NCI-H524 (cell line): ENCODE measurements at regions not wholly inside any gene's neighbourhood (a gene's known extent, or its start where the extent isn't known, plus 50 kb on each side); places are given as distances from the start of the nearest gene placed in this dataset.
"Not testable (repeated sequence)": the region's sequence is repeated elsewhere in the genome, so short reads cannot be mapped to it uniquely, and the experiment has no call there.

Experiments used
- DNase-seq, 2 experiments: peaks; one replicate each; lab custom pipeline; 2025; lab: John Stamatoyannopoulos, UW

DNA sequence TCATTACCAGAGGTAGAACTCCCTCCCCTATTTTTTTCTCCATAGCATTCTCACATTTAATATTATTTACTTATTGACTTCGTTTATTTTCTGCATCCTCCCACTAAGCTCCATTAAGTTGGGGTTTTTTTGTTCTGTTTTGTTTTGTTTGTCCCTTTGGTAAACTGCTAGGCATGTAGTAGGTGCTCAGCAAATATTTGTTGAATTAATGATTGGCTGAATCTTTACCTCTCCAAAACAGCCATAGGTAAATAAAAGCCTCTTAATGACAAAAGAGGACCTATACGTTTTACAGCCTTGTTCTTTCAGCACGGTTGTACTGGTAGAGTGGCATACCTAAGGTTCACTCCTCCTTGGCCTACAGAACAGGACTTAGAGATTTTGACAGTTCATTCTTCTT, 52.0 kb downstream of the PRORP start:
- DNase-seq = no peak

- DNase-seq = no peak
These were observed 57.8 kb downstream of the PRORP start for GRCh38 chr14:35180179-35180578.

- DNase-seq = not testable (repeated sequence)
These were observed 62.5 kb downstream of the PRORP start for GRCh38 chr14:35184891-35185290.

GRCh38 chr14:35189422-35189821, 67.1 kb downstream of the PRORP start:
- no peak for DNase-seq

GRCh38 chr14:35193161-35193560, 70.8 kb downstream of the PRORP start:
- DNase-seq = no peak

GRCh38 chr14:35194183-35194582, 71.8 kb downstream of the PRORP start:
- DNase-seq = not testable (repeated sequence)

- DNase-seq = no peak
These were observed 74.2 kb downstream of the PRORP start for GRCh38 chr14:35196571-35196970.

DNA sequence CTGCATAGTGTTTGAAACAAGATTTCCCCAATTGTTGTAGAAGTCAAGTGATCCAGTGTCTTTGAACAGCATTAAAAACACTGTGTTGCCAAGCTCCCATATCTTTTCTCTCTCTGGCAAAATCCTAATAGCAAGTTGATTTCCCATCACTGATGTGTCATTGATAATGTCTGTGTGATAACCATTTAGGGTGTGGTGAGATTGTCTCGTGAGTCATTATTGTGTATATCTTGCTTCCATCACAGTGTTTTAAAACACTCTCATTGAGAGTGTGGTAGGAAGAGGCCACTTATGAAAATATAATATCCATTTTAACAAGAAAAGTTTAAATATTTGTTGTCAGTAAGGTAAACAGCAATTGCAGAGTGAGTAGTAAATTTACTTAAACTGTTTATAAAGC, 74.7 kb downstream of the PRORP start:
- no peak for DNase-seq

DNA sequence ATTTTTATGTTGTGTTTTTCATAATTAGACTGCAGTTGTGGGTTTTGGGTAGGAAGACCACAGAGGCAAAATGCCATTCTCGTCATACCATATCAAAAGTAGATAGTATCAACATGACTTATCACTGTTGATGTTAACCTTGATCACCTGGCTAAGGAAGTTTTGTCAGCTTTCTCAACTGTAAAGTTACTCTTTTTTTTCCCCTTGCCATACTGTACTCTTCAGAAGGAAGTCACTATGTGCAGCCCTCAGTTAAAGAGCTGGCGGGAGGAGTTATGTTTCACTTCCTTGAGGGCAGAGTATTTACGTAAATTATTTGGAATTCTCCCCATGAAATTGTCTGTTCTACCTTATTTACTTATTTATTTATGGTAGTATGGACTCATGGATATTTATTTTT, 78.7 kb downstream of the PRORP start:
- no peak for DNase-seq

DNA sequence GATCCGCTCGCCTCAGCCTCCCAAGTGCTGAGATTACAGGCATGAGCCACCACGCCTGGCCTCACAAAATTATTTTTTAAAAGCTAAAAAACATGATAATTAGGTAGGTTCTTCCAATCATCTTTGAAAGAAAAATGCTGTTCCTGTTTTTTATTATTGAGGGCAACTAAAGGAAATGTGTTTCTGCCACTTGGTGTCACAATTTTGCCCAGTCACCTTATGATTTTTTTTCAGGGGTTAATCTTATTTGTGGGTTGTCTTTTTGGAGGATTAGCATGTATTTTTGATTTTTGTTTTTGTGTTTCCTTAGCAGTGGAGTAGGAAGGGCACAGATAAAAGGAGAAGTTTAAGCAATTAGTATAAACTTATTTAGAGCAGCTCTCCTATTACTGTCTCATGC, 79.8 kb downstream of the PRORP start:
- DNase-seq = no peak

- peak in 1 of 2 experiments; percentile 27 for DNase-seq
These were observed 83.4 kb downstream of the PRORP start for GRCh38 chr14:35205737-35206136.

GRCh38 chr14:35211067-35211466, 81.1 kb upstream of the PSMA6 start:
- no peak for DNase-seq

GRCh38 chr14:35212471-35213142, 79.6 kb upstream of the PSMA6 start:
- no peak for DNase-seq

DNA sequence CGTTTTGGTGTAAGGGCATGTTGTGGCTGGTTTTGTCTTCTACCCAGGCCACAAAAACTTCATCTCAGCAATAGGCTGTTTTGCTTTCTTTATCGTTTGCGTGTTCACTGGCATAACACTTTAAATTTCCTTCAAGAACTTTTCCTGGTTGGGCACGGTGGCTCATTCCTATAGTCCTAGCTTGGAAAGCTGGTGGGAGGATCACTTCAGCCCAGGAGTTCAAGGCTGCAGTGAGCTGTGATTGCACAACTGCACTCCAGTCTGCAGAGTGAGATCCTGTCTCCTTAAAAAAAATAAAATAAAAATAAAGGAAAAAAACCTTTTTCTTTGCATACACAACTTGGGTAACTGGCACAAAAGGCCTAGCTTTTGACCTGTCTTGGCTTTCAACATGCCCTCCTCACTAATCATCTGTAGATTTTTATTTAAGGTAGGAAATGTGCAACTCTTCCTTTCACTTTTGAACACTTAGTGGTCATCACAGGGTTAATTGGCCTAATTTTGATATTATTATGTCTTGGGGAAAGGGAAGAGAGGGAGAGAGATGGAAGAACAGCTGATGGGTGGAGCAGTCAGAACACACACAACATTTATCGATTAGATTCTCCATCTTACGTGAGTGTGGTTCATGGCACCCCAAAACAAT, 78.9 kb upstream of the PSMA6 start:
- DNase-seq = no peak

GRCh38 chr14:35213869-35214387, 78.3 kb upstream of the PSMA6 start:
- no peak for DNase-seq

- not testable (repeated sequence) for DNase-seq
These were observed 77.8 kb upstream of the PSMA6 start for GRCh38 chr14:35214402-35214801.

GRCh38 chr14:35215110-35215813, 76.9 kb upstream of the PSMA6 start:
- peak; percentile 22 to 58 for DNase-seq

DNA sequence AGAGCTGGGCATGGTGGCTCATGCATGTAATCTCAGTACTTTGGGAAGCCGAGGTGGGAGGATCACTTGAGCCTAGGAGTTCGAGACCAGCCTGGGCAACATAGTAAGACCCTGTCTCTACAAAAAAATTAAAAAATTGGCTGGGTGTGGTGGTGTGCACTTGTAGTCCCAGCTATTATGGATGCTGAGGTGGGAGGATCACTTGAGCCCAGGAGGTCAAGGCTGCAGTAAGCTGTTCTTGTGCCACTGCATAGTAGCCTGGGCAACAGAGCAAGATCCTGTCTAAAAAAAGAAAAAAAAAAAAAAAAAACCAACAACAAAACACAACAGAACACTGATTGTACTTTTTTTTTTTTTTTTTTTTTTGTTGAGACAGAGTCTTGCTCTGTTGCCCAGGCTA, 74.0 kb upstream of the PSMA6 start:
- not testable (repeated sequence) for DNase-seq

DNA sequence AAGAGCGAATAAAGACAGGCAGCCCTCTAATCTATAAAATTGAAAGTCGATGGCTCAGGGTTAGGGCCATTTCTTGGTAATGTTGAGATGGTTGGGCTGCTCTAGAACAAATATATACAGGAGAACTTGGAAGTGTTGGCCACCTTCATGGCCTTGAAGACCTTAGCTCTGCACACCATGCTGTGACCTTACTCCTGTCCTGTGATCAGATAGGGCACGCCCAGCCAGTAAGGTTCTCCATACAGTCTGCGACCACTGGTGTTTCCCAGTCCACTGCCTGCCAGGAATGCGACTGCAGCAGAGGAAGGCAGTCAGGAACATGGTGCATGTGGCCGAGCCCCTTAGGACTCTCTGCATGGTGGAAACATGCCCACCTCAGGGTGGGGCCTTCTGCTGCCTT, 73.2 kb upstream of the PSMA6 start:
- no peak for DNase-seq

DNA sequence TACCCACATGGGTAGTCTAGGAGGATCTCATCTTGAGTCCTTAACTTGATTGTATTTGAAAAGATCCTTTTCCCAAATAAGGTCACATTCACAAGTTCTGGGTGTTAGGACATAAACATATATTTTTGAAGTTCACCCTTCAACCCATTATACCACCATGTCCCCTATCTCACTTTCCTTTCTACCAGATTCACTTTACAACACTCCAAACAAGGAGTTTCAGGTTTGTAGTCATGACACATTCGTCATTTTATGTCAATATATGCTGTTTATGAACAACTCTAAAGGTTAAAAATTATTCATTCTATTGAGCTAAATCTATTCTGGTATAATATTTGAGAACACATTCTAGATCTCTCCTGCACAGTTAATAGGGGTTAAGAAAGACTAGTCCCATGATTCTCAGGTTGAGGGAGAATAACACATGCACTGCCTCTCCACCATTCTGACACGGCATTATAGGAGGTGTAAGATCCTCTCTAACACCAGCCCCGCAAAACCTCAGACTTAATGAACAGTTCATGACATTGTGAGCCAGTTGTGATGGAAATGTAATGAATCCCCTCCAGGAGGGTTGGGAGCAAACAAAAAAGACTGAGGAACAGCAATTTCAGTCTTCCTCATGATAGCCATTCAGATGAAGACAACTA, 72.0 kb upstream of the PSMA6 start:
- DNase-seq = no peak

DNA sequence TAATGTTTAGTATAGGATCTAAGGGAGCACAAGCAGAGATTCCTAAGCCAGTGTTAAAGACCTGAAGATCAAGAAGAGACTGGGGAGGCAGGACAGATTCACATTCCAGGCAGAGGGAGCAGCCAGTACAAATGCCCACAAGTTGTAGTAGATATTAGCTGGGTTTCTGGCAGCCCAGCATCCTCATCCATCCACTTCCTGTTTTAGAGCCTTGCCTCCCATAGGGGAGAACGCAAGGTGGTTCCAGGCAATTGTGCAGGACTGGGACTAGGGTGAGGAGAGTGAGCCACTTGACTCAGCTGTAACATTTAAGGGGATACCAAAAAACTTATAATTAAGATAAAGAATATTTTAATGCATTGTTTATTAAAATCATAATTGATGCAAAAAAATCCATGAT, 71.3 kb upstream of the PSMA6 start:
- no peak for DNase-seq

DNA sequence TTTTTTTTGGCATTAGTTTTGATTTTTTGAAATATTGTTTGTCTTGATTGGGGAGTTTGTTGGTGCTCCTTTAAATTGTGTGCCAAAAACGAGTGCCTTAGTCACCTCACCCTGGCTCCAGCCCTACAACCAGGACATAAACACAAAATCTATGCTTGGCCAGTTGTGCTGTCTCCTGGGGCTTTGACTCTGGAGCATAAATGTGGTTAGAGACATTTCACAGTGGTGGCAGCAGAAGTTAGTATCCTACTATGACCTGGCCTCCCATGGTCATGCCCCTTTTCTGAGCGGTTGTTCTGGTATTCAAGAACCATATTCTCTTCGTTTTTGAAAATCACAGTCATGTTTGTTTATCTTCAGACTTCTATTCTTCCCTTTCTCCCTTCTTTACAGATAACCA, 70.7 kb upstream of the PSMA6 start:
- DNase-seq = no peak

DNA sequence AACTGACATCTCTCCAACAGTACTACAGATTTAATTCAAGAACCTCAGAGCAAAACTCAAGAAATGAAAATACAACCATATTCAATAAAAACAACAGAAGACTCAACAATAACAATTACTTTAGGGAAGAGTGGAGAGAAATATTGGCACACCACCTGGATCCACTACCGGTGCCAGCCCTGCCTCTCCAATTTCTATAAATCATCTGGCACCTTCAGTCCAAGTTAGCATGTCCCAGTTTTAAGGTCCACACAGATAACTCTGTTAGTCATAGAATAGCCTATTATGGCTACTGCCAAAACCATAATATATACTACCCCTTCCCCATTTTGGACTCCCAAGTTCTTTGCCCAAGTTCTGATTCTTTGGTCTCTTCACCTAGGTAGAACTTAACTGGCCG, 69.9 kb upstream of the PSMA6 start:
- no peak for DNase-seq
